HEK293T (cell line): ENCODE measurements at regions not wholly inside any gene's neighbourhood (a gene's known extent, or its start where the extent isn't known, plus 50 kb on each side); places are given as distances from the start of the nearest gene placed in this dataset.

Experiments
- FOXA1 ChIP-seq: fragments of 450-650 bp; IDR thresholded peaks from 2 replicates; pipeline ENCODE4 v1.6.1; 2016; ENCODE audit warnings: mild to moderate bottlenecking
- FOXM1 ChIP-seq: fragments of 450-650 bp; IDR thresholded peaks from 2 replicates; pipeline ENCODE4 v1.6.1; 2017; ENCODE audit warnings: mild to moderate bottlenecking, borderline replicate concordance
- HDGF ChIP-seq: fragments of 450-650 bp; IDR thresholded peaks from 2 replicates; pipeline ENCODE4 v1.6.1; 2017; ENCODE audit warnings: antibody characterized with exemption, borderline replicate concordance
- L3MBTL2 ChIP-seq: fragments of 450-650 bp; conservative IDR thresholded peaks from 2 replicates; pipeline ENCODE4 v1.6.1; 2016; ENCODE audit warnings: mild to moderate bottlenecking
- LEF1 ChIP-seq: fragments of 450-650 bp; IDR thresholded peaks from 2 replicates; pipeline ENCODE4 v1.6.1; 2017; ENCODE audit warnings: mild to moderate bottlenecking, borderline replicate concordance
- NFRKB ChIP-seq: fragments of 450-650 bp; IDR thresholded peaks from 2 replicates; pipeline ENCODE4 v1.6.1; 2016; ENCODE audit warnings: mild to moderate bottlenecking, moderate library complexity
- SP1 ChIP-seq: fragments of 450-650 bp; IDR thresholded peaks from 2 replicates; pipeline ENCODE4 v1.6.1; 2017
- TARDBP ChIP-seq: fragments of 450-650 bp; IDR thresholded peaks from 2 replicates; pipeline ENCODE4 v1.6.1; 2016
- ZNF384 ChIP-seq: fragments of 450-650 bp; IDR thresholded peaks from 2 replicates; pipeline ENCODE4 v1.6.1; 2016

DNA sequence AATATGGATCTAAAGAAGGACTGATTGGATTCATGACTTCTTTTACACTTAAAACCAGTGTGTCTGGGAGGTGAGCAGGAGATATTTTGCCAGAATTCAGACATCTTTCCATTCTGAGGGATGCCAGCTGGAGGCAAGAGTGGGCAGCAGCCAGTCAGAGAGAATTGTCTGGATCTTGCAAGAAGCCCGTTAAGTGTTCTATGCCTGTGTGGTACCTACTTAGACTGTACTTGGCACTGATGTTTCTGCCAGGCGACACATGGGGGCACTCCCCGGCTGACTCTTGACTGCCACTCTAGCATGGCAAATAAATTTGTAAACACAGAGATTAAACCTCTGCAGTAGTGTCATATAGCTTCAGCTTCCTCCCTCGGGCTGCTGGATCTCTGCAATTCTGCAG is 247.7 kb downstream of the UTP18 start:
- TF ChIP-seq TARDBP (no peak), FOXM1 (no peak), LEF1 (no peak), SP1 (no peak), FOXA1 (no peak), HDGF (no peak), ZNF384 (no peak), NFRKB (no peak), L3MBTL2 (no peak)
